GM19043 (cell line): ENCODE measurements at regions not wholly inside any gene's neighbourhood (a gene's known extent, or its start where the extent isn't known, plus 50 kb on each side); places are given as distances from the start of the nearest gene placed in this dataset.

Experiments used
- ATAC-seq: cut with Tn5 transposase; IDR thresholded peaks from one replicate; pipeline ENCODE4 v1.9.1; 2021; ENCODE audit warnings: low read depth; ENCODE audit not compliant: unreplicated experiment

GRCh38 chr1:68551459-68551858, 54.6 kb upstream of the DEPDC1 start:
- no peak for ATAC-seq

GRCh38 chr1:68558321-68559026, 61.6 kb upstream of the DEPDC1 start:
- no peak for ATAC-seq

- no peak for ATAC-seq
Measured at GRCh38 chr1:68565923-68566322, 69.0 kb upstream of the DEPDC1 start.

GRCh38 chr1:68570871-68571270, 74.0 kb upstream of the DEPDC1 start:
- no peak for ATAC-seq

- ATAC-seq: no peak
Measured at GRCh38 chr1:68571454-68572235, 74.8 kb upstream of the DEPDC1 start.

- no peak for ATAC-seq
Measured at GRCh38 chr1:68585351-68585750, 88.5 kb upstream of the DEPDC1 start.

GRCh38 chr1:68586766-68587165, 89.9 kb upstream of the DEPDC1 start:
- no peak for ATAC-seq

GRCh38 chr1:68588304-68588703, 91.4 kb upstream of the DEPDC1 start:
- no peak for ATAC-seq

GRCh38 chr1:68590473-68590872, 93.6 kb upstream of the DEPDC1 start:
- ATAC-seq: no peak

GRCh38 chr1:68594851-68595250, 98.0 kb upstream of the DEPDC1 start:
- no peak for ATAC-seq

GRCh38 chr1:68600049-68600661, 103.3 kb upstream of the DEPDC1 start:
- no peak for ATAC-seq

- ATAC-seq: no peak
Measured at GRCh38 chr1:68608289-68608688, 111.4 kb upstream of the DEPDC1 start.

- no peak for ATAC-seq
Measured at GRCh38 chr1:68615312-68615711, 118.4 kb upstream of the DEPDC1 start.

GRCh38 chr1:68617942-68618341, 121.1 kb upstream of the DEPDC1 start:
- ATAC-seq: no peak

GRCh38 chr1:68620571-68620970, 123.7 kb upstream of the DEPDC1 start:
- no peak for ATAC-seq

GRCh38 chr1:68623700-68624099, 126.8 kb upstream of the DEPDC1 start:
- ATAC-seq: no peak

GRCh38 chr1:68624233-68624632, 127.4 kb upstream of the DEPDC1 start:
- no peak for ATAC-seq

GRCh38 chr1:68625624-68626023, 128.7 kb upstream of the DEPDC1 start:
- ATAC-seq: no peak

- no peak for ATAC-seq
Measured at GRCh38 chr1:68633141-68633919, 136.4 kb upstream of the DEPDC1 start.

- no peak for ATAC-seq
Measured at GRCh38 chr1:68644504-68644903, 147.6 kb upstream of the DEPDC1 start.

- no peak for ATAC-seq
Measured at GRCh38 chr1:68651115-68651514, 154.2 kb upstream of the DEPDC1 start.
